NCI-H187 treated with DMSO at 0.1 percent for 48 hours (cell line): ENCODE measurements at regions not wholly inside any gene's neighbourhood (a gene's known extent, or its start where the extent isn't known, plus 50 kb on each side); places are given as distances from the start of the nearest gene placed in this dataset.
"Not testable (repeated sequence)": the region's sequence is repeated elsewhere in the genome, so short reads cannot be mapped to it uniquely, and the experiment has no call there.

Experiments
- DNase-seq: peaks from one replicate; lab custom pipeline; 2025; lab: John Stamatoyannopoulos, UW

DNA sequence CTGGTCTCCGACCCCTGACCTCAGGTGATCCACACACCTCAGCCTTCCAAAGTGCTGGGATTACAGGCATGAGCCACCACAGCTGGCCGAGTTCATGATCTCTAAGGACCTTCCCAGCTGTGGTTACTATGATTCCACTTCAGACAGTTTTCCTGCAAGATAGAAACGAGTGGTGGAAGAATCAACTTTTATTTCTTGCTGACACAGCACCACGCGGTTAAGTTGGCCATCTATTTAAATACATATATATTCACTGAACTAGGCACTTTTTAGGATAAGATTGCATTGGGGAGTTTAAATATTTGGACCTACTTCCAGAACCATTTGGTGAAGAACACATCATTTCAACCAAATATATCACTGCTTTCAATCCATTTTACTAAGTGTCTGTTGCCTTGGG lies 213.4 kb downstream of the TBX5 start:
- no peak for DNase-seq

GRCh38 chr12:114192013-114192412 lies 213.9 kb downstream of the TBX5 start:
- no peak for DNase-seq

GRCh38 chr12:114191581-114191980 lies 214.4 kb downstream of the TBX5 start:
- DNase-seq = no peak

- no peak for DNase-seq
These were observed 215.0 kb downstream of the TBX5 start for GRCh38 chr12:114190971-114191370.

DNA sequence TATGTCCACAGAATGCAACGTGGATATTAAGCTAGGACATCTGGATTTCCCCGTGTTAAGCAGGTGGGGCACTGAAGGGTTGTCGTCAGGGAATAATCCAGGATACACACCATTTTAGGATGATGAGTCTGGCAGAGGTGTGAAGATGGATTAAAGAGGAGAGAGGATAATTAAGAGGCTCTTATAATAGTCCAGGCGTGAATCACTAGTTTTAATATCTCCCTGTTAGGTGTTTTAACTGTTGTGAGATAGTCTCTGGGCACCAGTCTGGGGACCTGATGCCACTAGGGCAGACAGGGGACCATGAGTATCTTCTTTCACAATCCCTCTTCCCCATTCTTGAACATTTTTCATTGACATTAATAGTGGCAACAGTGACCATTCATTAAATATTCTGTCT lies 216.7 kb downstream of the TBX5 start:
- DNase-seq = no peak

DNA sequence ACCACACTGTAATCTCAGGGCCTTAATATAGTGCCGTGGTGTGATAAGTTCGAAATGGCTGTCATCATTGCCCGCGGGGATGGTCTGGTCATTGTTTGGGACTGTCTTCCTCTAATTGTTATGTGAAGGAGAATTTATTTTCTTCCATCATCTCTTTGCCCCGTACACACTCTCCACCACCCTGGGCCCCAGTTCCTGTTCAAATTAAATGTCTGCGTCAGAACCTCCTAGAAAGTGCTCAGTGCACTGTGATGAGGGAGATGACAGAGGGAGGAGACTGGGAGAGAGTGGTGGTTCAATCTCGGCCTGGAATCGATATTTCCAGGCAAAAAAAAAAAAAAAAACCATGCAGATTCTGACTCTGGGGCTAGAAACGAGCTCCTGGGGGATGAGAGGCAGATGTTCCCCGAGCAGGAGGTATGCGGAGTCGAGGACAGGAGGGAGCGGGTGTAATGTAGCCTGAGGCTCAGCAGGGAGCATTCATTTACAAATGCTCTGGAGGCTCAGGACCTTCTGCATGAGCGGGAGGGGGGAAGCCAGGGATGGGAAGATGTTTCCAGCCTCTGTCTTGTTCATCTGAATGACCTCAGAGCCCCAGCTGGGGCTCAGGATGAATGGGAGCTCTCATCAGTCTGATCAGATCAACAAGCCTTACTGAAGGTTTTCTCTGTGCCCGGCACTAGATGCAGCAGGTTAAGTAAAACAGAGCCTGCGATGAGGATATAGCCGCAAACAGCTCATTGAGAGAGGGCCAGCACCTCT lies 219.5 kb downstream of the TBX5 start:
- DNase-seq = no peak

- no peak for DNase-seq
These were observed 218.9 kb upstream of the RBM19 start for GRCh38 chr12:114185036-114185435.

- DNase-seq = no peak
These were observed 208.2 kb upstream of the RBM19 start for GRCh38 chr12:114174326-114174725.

- DNase-seq = no peak
These were observed 206.0 kb upstream of the RBM19 start for GRCh38 chr12:114172135-114172534.

DNA sequence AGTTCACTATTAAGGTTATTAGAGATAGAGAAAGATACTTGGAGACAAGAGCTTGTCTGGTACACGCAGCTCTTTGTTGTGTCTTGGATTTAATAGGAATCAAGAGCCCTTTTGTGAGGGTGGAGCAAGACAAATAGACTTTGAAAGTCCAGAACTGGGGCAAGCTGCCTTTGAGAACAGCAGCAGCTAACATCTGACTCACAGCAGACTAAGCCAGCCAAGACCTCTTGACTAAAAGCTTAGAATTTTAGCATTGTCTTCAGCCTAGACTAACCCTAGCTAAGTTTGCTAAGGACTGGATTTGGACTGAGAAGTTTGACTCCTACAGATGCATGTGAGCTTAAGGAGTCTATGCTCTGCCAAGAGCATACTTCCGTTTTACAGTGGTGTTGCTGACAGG lies 201.9 kb upstream of the RBM19 start:
- DNase-seq = no peak

- no peak for DNase-seq
These were observed 201.3 kb upstream of the RBM19 start for GRCh38 chr12:114167431-114167830.

DNA sequence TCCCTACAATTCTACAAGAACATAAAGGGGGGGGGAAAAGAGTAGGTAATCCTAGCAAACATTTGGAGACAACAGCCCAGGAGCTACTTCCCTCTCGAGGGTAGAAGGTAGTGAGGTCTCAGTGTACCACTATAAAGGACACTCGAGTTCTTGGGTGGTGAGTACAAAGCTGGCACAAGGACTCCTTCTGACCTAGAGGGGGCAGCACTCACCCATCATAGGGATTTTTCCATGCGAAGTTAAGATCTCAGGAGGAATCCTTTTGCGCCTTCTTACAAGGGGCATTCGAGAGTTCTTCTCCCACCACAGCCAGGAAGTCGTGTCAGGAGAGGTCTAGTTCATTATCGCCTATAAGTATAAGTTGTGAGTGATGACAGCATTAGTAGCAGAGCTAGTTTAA lies 200.2 kb upstream of the RBM19 start:
- peak; percentile 46 for DNase-seq

DNA sequence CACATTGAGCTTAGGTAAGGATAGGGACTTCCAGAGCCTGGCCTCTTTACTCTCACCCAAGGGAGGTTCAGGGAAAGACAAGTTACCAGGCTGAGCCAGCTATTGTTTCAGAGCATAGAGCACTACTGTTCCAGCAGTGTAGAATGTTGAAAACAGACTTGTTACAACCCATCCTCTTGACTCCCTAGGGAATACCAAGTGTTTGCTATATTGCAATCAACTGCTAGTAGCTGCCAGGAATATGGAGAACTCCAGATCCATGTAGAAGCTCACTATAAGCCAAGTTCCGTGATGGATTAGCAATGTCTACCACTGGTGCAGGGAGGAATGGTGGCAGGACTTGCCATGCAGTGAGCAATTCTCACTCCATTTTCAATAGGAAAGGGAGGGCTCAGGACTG lies 199.8 kb upstream of the RBM19 start:
- peak; percentile 46 for DNase-seq

GRCh38 chr12:114164351-114164750 lies 198.2 kb upstream of the RBM19 start:
- no peak for DNase-seq

- no peak for DNase-seq
These were observed 197.6 kb upstream of the RBM19 start for GRCh38 chr12:114163771-114164170.

GRCh38 chr12:114160445-114160844 lies 194.3 kb upstream of the RBM19 start:
- no peak for DNase-seq

DNA sequence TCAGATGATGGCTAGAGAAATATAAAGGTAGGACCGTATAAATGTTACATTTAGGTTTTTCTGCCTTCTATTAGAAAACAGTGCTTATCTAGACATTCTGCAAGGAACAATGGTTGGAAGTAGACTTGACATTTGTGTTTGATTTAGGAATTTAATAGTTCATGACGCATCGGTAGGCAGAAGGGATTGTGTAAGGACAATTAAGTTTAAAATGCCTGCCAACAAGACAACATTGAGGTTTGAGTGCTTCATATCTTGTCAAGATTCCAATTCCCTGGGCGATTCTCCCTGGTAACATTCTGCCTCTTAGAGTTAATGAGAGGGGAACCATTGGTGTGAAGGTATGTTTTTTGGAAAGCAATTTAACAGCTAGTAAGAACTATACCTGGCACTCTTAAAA lies 186.8 kb upstream of the RBM19 start:
- no peak for DNase-seq

DNA sequence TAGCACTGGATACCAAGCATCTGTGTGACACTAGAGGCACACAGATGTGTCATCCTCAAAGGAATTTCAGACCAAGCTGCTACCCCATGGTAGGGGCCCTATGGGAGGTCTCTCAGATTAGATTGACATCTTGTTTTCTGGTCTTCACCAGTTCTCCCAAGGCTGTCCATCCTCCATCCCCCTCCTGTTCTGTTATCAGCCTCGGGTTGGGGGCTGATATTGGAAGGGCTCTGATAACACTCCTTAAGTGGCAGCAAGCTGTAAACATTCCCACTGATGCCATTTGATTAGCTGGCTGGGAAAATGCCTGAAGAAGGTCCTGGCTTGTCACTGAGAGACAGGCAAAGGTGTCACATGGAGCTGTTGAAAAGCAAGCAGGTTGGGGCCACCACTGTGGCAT lies 185.9 kb upstream of the RBM19 start:
- DNase-seq = no peak

DNA sequence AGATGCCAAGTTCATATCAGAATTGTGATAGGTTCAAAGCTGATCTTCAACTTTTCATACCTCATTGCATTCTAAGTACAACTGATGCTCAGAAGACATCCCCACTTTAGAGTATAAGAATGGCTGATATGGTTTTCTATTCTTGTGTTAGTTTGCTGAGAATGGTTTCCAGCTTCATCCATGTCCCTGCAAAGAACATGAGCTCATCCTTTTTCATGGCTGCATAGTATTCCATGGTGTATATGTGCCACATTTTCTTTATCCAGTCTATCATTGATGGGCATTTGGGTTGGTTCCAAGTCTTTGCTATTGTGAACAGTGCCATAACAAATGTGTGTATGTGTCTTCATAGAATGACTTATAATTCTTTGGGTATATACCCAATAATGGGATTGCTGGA lies 184.5 kb upstream of the RBM19 start:
- not testable (repeated sequence) for DNase-seq

GRCh38 chr12:114141921-114142564 lies 175.9 kb upstream of the RBM19 start:
- no peak for DNase-seq

- DNase-seq = no peak
These were observed 174.5 kb upstream of the RBM19 start for GRCh38 chr12:114140576-114140975.

- DNase-seq = no peak
These were observed 170.5 kb upstream of the RBM19 start for GRCh38 chr12:114136631-114137030.

DNA sequence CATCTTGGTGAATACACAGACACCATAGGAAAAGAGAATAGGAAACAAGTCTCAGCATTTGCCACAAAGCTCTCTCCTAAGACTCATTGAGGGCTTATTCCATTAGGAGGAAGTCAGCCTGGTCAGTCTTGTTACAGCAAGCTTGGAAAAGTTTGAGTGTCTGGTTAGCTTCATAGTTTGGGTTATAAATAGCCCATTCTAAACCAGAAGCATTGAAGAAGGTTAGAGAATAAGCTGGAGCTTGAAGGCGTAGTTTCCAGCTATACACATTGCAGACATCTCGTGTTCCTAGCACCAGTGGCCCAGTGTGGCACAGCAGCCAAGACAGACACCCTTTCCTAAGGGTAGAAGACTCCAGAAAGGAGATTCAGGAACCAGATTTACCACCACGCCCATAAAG lies 168.8 kb upstream of the RBM19 start:
- no peak for DNase-seq

DNA sequence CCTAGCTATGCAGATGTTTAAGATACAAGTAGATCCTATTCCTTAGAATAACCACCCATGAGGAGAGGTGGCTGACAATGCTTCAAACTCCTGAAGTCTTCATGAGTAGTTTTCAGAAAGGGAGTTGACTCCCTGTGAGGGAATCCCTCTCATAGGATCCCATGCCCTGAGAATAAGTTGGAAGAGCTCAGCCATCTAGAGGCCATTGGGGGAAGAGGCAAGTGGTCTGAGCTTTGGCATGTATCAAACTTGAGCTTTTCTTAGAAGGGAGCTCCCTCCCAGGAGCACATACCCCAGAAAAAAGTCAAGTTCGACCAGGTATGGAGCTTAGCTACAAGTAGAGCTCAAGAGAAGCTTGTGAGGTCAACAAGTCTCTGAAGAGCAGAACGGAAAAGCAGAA lies 165.7 kb upstream of the RBM19 start:
- no peak for DNase-seq
